ENCODE measurements at regions not wholly inside any gene's neighbourhood (a gene's known extent, or its start where the extent isn't known, plus 50 kb on each side); places are given as distances from the start of the nearest gene placed in this dataset.

DNA sequence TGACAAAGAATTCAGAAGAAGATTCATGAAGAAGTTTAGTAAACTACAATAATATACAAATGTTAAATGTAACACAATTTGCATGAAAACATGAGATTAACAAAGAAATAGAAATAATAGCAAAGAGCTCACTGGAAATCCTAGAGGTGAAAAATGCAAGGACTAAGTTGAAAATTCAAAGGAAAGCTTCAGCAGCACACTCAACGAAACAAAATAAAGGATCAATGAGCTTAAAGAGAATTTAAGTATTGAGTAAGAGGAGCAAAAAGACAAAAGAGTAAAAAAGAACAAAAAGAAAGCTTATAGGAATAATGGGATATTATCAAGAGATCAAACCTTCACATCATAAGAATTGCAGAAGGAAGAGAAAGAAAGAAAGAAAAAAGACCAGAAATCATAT lies 583.8 kb upstream of the NECTIN3 start:
- TF ChIP-seq CTCF (conservative IDR thresholded peaks at IDR 0.05 in 1 of 2, IDR thresholded peaks at IDR 0.05 in 1 of 2; ENCODE audit: extremely low read depth in 1 of 2, insufficient read depth in 1 of 2, low read depth in 1 of 2, low read length in 2 of 2) = no peak
- no peak for TF ChIP-seq EZH2 (IDR thresholded peaks at IDR 0.05; ENCODE audit: borderline replicate concordance, low read length)

All from mammary epithelial cell (primary cell).